HCT116 (cell line): ENCODE measurements at regions not wholly inside any gene's neighbourhood (a gene's known extent, or its start where the extent isn't known, plus 50 kb on each side); places are given as distances from the start of the nearest gene placed in this dataset.

ENCODE experiments used
- ATAC-seq: fragments of 200-7000 bp; cut with Tn5 transposase; 2 replicates; pipeline ENCODE4 v1.9.1; 2020; ENCODE audit warnings: mild to moderate bottlenecking, moderate library complexity
- BruUV-seq: library from RNA; stranded (reverse); fragments of 400-500 nt; replicated peaks from 2 replicates; lab custom pipeline; 2021; lab: Mats Ljungman, UMichigan
- CTCF ChIA-PET: fragments of 300-600 bp; sonication (Branson Sonifier 250); formaldehyde crosslinking; loops from one replicate; lab custom pipeline; 2021; ENCODE audit warnings: antibody characterized with exemption; lab: Charles Lee
- POLR2A ChIA-PET: fragments of 300-600, 350-600 bp; sonication (Branson Sonifier 250); formaldehyde crosslinking; loops from one replicate; lab custom pipeline; 2021; ENCODE audit warnings: antibody characterized with exemption; lab: Charles Lee
- RAD21 ChIA-PET, 2 experiments: fragments of 300-600 bp; sonication (Branson Sonifier 250); formaldehyde crosslinking; loops; one replicate each; lab custom pipeline; 2023; ENCODE audit warnings: low total read pairs in 2 of 2; ENCODE audit not compliant: uncharacterized antibody in 2 of 2, unreplicated experiment in 2 of 2, low non-redundant PET in 1 of 2; lab: Charles Lee
- DNase-seq: peaks from one replicate; pipeline ENCODE4 v3.0.0-alpha.2; 2010; ENCODE audit warnings: low read depth, low spot score
- H2AFZ ChIP-seq: fragments of 200-600 bp; shearing (Covaris generic), sonication (generic); 2 replicates; pipeline ENCODE4 v1.6.1; 2017; ENCODE audit warnings: low read depth, mixed run types, mixed read lengths, antibody characterized with exemption, low read length; ENCODE audit not compliant: poor library complexity, severe bottlenecking
- H3K27ac ChIP-seq: 2 replicates; pipeline ENCODE4 v1.5.1; 2012; ENCODE audit warnings: low read depth, low read length
- H3K27me3 ChIP-seq: fragments of 200-600 bp; sonication (generic); 2 replicates; pipeline ENCODE4 v1.6.1; 2016; ENCODE audit warnings: mixed run types, low read length, mixed read lengths; ENCODE audit not compliant: insufficient read depth
- H3K36me3 ChIP-seq, 2 experiments: fragments of 200-500 bp in 1 of 2; fragments of 200-600 bp in 1 of 2; sonication (Bioruptor generic) in 1 of 2; sonication (generic) in 1 of 2; 2 replicates each; pipeline versions ENCODE4 v1.5.1 to v1.6.1; 2014 to 2016; ENCODE audit warnings: low read length in 2 of 2, inconsistent platforms in 1 of 2, mixed read lengths in 1 of 2, mixed run types in 1 of 2; ENCODE audit not compliant: insufficient read depth in 2 of 2, control insufficient read depth in 1 of 2
- H3K4me1 ChIP-seq, 2 experiments: fragments of 200-600 bp in 1 of 2; sonication (generic) in 1 of 2; 2 replicates each; pipeline versions ENCODE4 v1.5.1 to v1.6.1; 2012 to 2017; ENCODE audit warnings: low read length in 2 of 2, inconsistent platforms in 1 of 2, mild to moderate bottlenecking in 1 of 2, mixed read lengths in 1 of 2, mixed run types in 1 of 2, moderate library complexity in 1 of 2; ENCODE audit not compliant: insufficient read depth in 2 of 2, control insufficient read depth in 1 of 2
- H3K4me2 ChIP-seq: fragments of 200-600 bp; sonication (generic); 2 replicates; pipeline ENCODE4 v1.6.1; 2017; ENCODE audit warnings: mixed run types, low read length, mixed read lengths
- H3K4me3 ChIP-seq, 2 experiments: fragments of 200-600 bp in 1 of 2; sonication (generic) in 1 of 2; replicated peaks in 1 of 2; 2 replicates each; pipeline ENCODE4 v1.5.1; 2011 to 2016; ENCODE audit warnings: low read length in 2 of 2, control low read depth in 1 of 2, low read depth in 1 of 2, mild to moderate bottlenecking in 1 of 2, mixed read lengths in 1 of 2, mixed run types in 1 of 2
- H3K79me2 ChIP-seq: fragments of 200-600 bp; sonication (generic); 2 replicates; pipeline ENCODE4 v1.6.1; 2017; ENCODE audit warnings: mild to moderate bottlenecking, mixed run types, low read length, moderate library complexity, mixed read lengths; ENCODE audit not compliant: insufficient read depth
- H3K9ac ChIP-seq: fragments of 200-600 bp; sonication (generic); 2 replicates; pipeline ENCODE4 v1.6.1; 2016; ENCODE audit warnings: low read length, mixed read lengths
- H3K9me2 ChIP-seq: fragments of 200-600 bp; sonication (generic), shearing (Covaris generic); 2 replicates; pipeline ENCODE4 v1.6.1; 2017; ENCODE audit warnings: mixed run types, mild to moderate bottlenecking, moderate library complexity; ENCODE audit not compliant: insufficient read depth
- H3K9me3 ChIP-seq, 2 experiments: fragments of 200-500 bp in 1 of 2; fragments of 200-600 bp in 1 of 2; sonication (Bioruptor generic) in 1 of 2; sonication (generic) in 1 of 2; 2 replicates each; pipeline ENCODE4 v1.6.1; 2014 to 2017; ENCODE audit warnings: low read length in 2 of 2, mixed read lengths in 2 of 2, inconsistent platforms in 1 of 2, low read depth in 1 of 2, mild to moderate bottlenecking in 1 of 2, mixed run types in 1 of 2, moderate library complexity in 1 of 2; ENCODE audit not compliant: control insufficient read depth in 1 of 2, insufficient read depth in 1 of 2
- H4K20me1 ChIP-seq: fragments of 200-600 bp; sonication (generic), shearing (Covaris generic); 2 replicates; pipeline ENCODE4 v1.6.1; 2017; ENCODE audit warnings: mixed run types, mild to moderate bottlenecking, moderate library complexity; ENCODE audit not compliant: insufficient read depth
- ATF3 ChIP-seq: IDR thresholded peaks from 2 replicates; pipeline ENCODE4 v1.6.1; 2012
- CEBPB ChIP-seq: IDR thresholded peaks from 2 replicates; pipeline ENCODE4 v1.6.1; 2012; ENCODE audit warnings: low read depth
- CTCF ChIP-seq, 3 experiments: fragments of 200-600 bp in 1 of 3; sonication (generic) in 1 of 3; IDR thresholded peaks in 2 of 3; conservative IDR thresholded peaks in 1 of 3; 2 replicates each; pipeline ENCODE4 v1.5.1; 2012 to 2017; ENCODE audit warnings: low read depth in 2 of 3, low read length in 2 of 3, antibody characterized with exemption in 1 of 3, borderline replicate concordance in 1 of 3, control low read depth in 1 of 3, mild to moderate bottlenecking in 1 of 3, mixed read lengths in 1 of 3, mixed run types in 1 of 3, moderate library complexity in 1 of 3; ENCODE audit not compliant: insufficient read depth in 1 of 3
- ELF1 ChIP-seq: IDR thresholded peaks from 2 replicates; pipeline ENCODE4 v1.6.1; 2012; ENCODE audit warnings: low read depth, borderline replicate concordance
- EZH2phosphoT487 ChIP-seq: fragments of 200-600 bp; IDR thresholded peaks from 2 replicates; pipeline ENCODE4 v1.6.1; 2018; ENCODE audit warnings: antibody characterized with exemption, borderline replicate concordance
- JUND ChIP-seq: IDR thresholded peaks from 2 replicates; pipeline ENCODE4 v1.6.1; 2012
- MAX ChIP-seq: IDR thresholded peaks from 2 replicates; pipeline ENCODE4 v1.6.1; 2012
- POLR2A ChIP-seq: IDR thresholded peaks from 2 replicates; pipeline ENCODE4 v1.7.0; 2011; ENCODE audit warnings: borderline replicate concordance; ENCODE audit not compliant: insufficient read depth, insufficient read length; ENCODE audit errors: extremely low read depth
- POLR2AphosphoS5 ChIP-seq: IDR thresholded peaks from 2 replicates; pipeline ENCODE4 v1.6.1; 2011; ENCODE audit warnings: mild to moderate bottlenecking, low read depth, low read length, moderate library complexity
- SRF ChIP-seq: IDR thresholded peaks from 2 replicates; pipeline ENCODE4 v1.6.1; 2012; ENCODE audit warnings: low read depth
- TCF7L2 ChIP-seq: IDR thresholded peaks from 2 replicates; pipeline ENCODE4 v1.7.0; 2011; ENCODE audit warnings: borderline replicate concordance, inconsistent platforms; ENCODE audit not compliant: insufficient read depth, insufficient read length; ENCODE audit errors: extremely low read depth
- ZFX ChIP-seq: fragments of 450-650 bp; IDR thresholded peaks from 2 replicates; pipeline ENCODE4 v1.6.1; 2017
- intact Hi-C: fragments of 100-400 bp; cut with micrococcal nuclease; formaldehyde crosslinking; loops from 2 replicates; pipeline ENCODE4 v1.10.0; 2022

DNA sequence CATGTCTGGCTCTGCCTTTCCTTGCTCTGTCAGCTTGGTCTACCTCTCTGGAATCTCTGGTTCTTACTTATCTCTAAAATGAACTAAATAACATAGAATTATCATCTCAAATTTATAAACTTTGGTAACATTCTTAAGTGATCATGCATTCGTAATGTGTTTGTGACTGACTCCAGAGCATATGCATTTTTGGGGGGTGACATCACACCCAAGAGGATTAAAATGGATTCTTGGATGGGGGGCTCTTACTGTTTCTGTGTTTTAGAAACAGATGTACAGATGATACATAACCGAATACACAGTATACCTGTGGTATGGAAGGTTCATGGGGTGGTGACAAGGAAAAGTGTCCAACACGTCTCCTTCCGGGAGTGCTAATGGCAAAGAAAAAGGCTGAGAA lies 1162.1 kb downstream of the VRK1 start:
- ChIA-PET RAD21 (no interaction called here), POLR2A (no interaction called here), CTCF (no interaction called here)
- H3K27me3 ChIP-seq, result no peaks in the 10 kb centered on the region
- no peak for ATAC-seq
- no peak overlapping the region for H2AFZ ChIP-seq
- H3K9ac ChIP-seq, result no peak overlapping the region
- H3K4me2 ChIP-seq, result no peak overlapping the region
- no peaks in the 10 kb centered on the region for H4K20me1 ChIP-seq
- H3K36me3 ChIP-seq, result no peaks in the 10 kb centered on the region
- DNase-seq, result no peak
- H3K79me2 ChIP-seq, result no peaks in the 10 kb centered on the region
- no peaks in the 10 kb centered on the region for H3K9me2 ChIP-seq
- H3K27ac ChIP-seq, result no peak overlapping the region
- H3K9me3 ChIP-seq, result no peaks in the 10 kb centered on the region; a peak in 1 of 4 replicates
- TF ChIP-seq MAX (no peak), EZH2phosphoT487 (no peak), ATF3 (no peak), ZFX (no peak), CTCF (IDR thresholded peaks at IDR 0.05 in 2 of 3, conservative IDR thresholded peaks at IDR 0.05 in 1 of 3; ENCODE audit: borderline replicate concordance in 1 of 3, insufficient read depth in 1 of 3, low read depth in 2 of 3, low read length in 2 of 3) (no peak), SRF (no peak), CEBPB (no peak), POLR2A (no peak)
- no peak overlapping the region for H3K4me3 ChIP-seq
- intact Hi-C loops, result no loop called here
- no peaks in the 10 kb centered on the region for H3K4me1 ChIP-seq
- BruUV-seq, result no TSS peak

- H3K9me3 ChIP-seq, result no peaks in the 10 kb centered on the region; a peak in 1 of 4 replicates
- intact Hi-C loops, result no loop called here
Observed at GRCh38 chr14:97960436-97960835, 1163.3 kb downstream of the VRK1 start.

More at GRCh38 chr14:97960436-97960835, 1163.3 kb downstream of the VRK1 start:
- no peak overlapping the region for H3K4me2 ChIP-seq
- no peaks in the 10 kb centered on the region for H3K79me2 ChIP-seq
- ChIA-PET POLR2A (no interaction called here), CTCF (no interaction called here), RAD21 (no interaction called here)
- H3K36me3 ChIP-seq, result no peaks in the 10 kb centered on the region
- no peak overlapping the region for H2AFZ ChIP-seq
- ATAC-seq, result no peak
- no peak for DNase-seq
- no peaks in the 10 kb centered on the region for H3K4me1 ChIP-seq
- H3K4me3 ChIP-seq, result no peak overlapping the region
- no peaks in the 10 kb centered on the region for H3K27me3 ChIP-seq
- no peak overlapping the region for H3K9ac ChIP-seq
- no TSS peak for BruUV-seq
- H4K20me1 ChIP-seq, result no peaks in the 10 kb centered on the region
- no peaks in the 10 kb centered on the region for H3K9me2 ChIP-seq
- no peak overlapping the region for H3K27ac ChIP-seq
- TF ChIP-seq CTCF (IDR thresholded peaks at IDR 0.05 in 2 of 3, conservative IDR thresholded peaks at IDR 0.05 in 1 of 3; ENCODE audit: borderline replicate concordance in 1 of 3, insufficient read depth in 1 of 3, low read depth in 2 of 3, low read length in 2 of 3), result no peak
- TF ChIP-seq POLR2AphosphoS5, result no peak
- no peak for TF ChIP-seq TCF7L2
- TF ChIP-seq JUND, result no peak
- TF ChIP-seq EZH2phosphoT487, result no peak
- no peak for TF ChIP-seq ELF1
